ENCODE measurements at regions not wholly inside any gene's neighbourhood (a gene's known extent, or its start where the extent isn't known, plus 50 kb on each side); places are given as distances from the start of the nearest gene placed in this dataset.

- intact Hi-C loops (cut with DNase I; ENCODE audit: low total_unique reads), result no loop called here
- Histone ChIP-seq H3K27me3 (no peaks in the 10 kb centered on the region), H3K27ac (no peak overlapping the region), H3K4me3 (no peak overlapping the region), H3K36me3 (no peaks in the 10 kb centered on the region), H3K9me3 (no peaks in the 10 kb centered on the region), H3K4me1 (no peaks in the 10 kb centered on the region)
- TF ChIP-seq POLR2A (IDR thresholded peaks at IDR 0.05), result no peak
- TF ChIP-seq, protein P1, sequence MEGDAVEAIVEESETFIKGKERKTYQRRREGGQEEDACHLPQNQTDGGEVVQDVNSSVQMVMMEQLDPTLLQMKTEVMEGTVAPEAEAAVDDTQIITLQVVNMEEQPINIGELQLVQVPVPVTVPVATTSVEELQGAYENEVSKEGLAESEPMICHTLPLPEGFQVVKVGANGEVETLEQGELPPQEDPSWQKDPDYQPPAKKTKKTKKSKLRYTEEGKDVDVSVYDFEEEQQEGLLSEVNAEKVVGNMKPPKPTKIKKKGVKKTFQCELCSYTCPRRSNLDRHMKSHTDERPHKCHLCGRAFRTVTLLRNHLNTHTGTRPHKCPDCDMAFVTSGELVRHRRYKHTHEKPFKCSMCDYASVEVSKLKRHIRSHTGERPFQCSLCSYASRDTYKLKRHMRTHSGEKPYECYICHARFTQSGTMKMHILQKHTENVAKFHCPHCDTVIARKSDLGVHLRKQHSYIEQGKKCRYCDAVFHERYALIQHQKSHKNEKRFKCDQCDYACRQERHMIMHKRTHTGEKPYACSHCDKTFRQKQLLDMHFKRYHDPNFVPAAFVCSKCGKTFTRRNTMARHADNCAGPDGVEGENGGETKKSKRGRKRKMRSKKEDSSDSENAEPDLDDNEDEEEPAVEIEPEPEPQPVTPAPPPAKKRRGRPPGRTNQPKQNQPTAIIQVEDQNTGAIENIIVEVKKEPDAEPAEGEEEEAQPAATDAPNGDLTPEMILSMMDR (IDR thresholded peaks at IDR 0.05), result no peak
- no peak for DNase-seq
These were observed 199.3 kb downstream of the PCDH18 start for GRCh38 chr4:137333031-137333430.

GRCh38 chr4:137312257-137312656 is 220.0 kb downstream of the PCDH18 start:
- Histone ChIP-seq H3K9me3 (no peaks in the 10 kb centered on the region), H3K27ac (no peak overlapping the region), H3K4me3 (no peak overlapping the region), H3K36me3 (no peaks in the 10 kb centered on the region), H3K27me3 (no peaks in the 10 kb centered on the region), H3K4me1 (no peaks in the 10 kb centered on the region)
- intact Hi-C loops (cut with DNase I; ENCODE audit: low total_unique reads), result no loop called here
- TF ChIP-seq, protein P1 (IDR thresholded peaks at IDR 0.05), result no peak
- no peak for TF ChIP-seq POLR2A (IDR thresholded peaks at IDR 0.05)
- DNase-seq, result no peak

DNA sequence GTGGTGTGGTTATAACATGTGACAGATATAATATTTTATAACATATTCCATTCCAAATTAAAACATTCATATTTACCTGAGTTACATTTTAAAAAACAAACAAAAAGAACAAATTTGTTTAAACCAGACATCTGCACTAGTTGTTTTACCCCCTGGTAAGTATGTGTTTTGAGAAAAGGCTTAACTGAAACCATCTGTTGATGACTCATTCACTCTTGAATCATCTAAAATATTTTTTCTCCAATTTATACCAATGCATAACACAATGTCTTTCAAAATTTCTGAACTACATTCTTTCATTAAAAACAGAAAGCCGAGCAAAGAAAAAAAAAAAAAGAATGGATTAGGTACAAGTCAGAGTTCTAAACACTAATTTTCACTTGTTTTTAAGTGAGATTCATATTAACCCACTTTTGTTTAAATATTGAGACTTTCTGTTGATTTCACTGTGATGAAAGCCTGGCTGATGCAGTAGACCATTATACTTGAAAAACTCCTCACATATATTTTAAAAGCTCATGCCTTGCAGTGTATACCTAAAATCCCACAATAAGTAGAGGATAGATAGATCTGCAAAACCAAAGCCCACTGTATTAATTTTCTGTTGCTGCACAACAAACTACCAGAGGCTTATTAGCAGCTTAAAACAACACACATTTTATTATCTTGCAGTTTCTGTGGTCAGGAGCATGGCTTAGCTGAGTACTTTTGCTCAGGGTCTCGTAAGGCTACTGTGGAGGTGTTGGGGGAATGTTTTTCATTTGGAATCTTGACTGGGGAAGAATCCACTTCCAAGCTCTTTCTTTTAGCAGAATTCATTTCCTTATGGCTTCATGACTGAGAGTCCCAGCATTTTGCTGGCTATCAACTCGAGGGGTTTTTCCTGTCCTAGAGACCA is 221.5 kb downstream of the PCDH18 start:
- H3K27me3 ChIP-seq, result no peaks in the 10 kb centered on the region

GRCh38 chr4:137310166-137310565 is 222.1 kb downstream of the PCDH18 start:
- peak overlapping the region; percentile 59 to 63 for H3K27ac ChIP-seq
- no peaks in the 10 kb centered on the region for H3K27me3 ChIP-seq
- no peak for DNase-seq
- H3K4me3 ChIP-seq, result no peak overlapping the region
- no peaks in the 10 kb centered on the region for H3K36me3 ChIP-seq
- no peaks in the 10 kb centered on the region for H3K4me1 ChIP-seq
- TF ChIP-seq, protein P1 (IDR thresholded peaks at IDR 0.05), result no peak
- no peak for TF ChIP-seq POLR2A (IDR thresholded peaks at IDR 0.05)
- no peaks in the 10 kb centered on the region for H3K9me3 ChIP-seq
- intact Hi-C loops (cut with DNase I; ENCODE audit: low total_unique reads), result no loop called here

More for the DNA sequence above, 221.5 kb downstream of the PCDH18 start:
- TF ChIP-seq, protein P1 (IDR thresholded peaks at IDR 0.05), result no peak
- no peak for TF ChIP-seq POLR2A (IDR thresholded peaks at IDR 0.05)
- H3K27ac ChIP-seq, result peak overlapping the region; percentile 59 to 63
- intact Hi-C loops (cut with DNase I; ENCODE audit: low total_unique reads), result no loop called here
- no peaks in the 10 kb centered on the region for H3K4me1 ChIP-seq
- H3K36me3 ChIP-seq, result no peaks in the 10 kb centered on the region
- DNase-seq, result no peak
- no peaks in the 10 kb centered on the region for H3K9me3 ChIP-seq
- H3K4me3 ChIP-seq, result no peak overlapping the region

- H3K4me1 ChIP-seq, result no peaks in the 10 kb centered on the region
- H3K9me3 ChIP-seq, result no peaks in the 10 kb centered on the region
- H3K27me3 ChIP-seq, result no peaks in the 10 kb centered on the region
- TF ChIP-seq, protein P1 (IDR thresholded peaks at IDR 0.05), result no peak
- TF ChIP-seq POLR2A (IDR thresholded peaks at IDR 0.05), result no peak
- H3K36me3 ChIP-seq, result no peaks in the 10 kb centered on the region
- H3K4me3 ChIP-seq, result no peak overlapping the region
- no peak overlapping the region for H3K27ac ChIP-seq
- intact Hi-C loops (cut with DNase I; ENCODE audit: low total_unique reads), result no loop called here
- DNase-seq, result no peak
These were observed 222.9 kb downstream of the PCDH18 start for GRCh38 chr4:137309424-137309823.
